Non-pigmented ciliary epithelial cell (primary cell): ENCODE measurements at regions not wholly inside any gene's neighbourhood (a gene's known extent, or its start where the extent isn't known, plus 50 kb on each side); places are given as distances from the start of the nearest gene placed in this dataset.
"Not testable (repeated sequence)": the region's sequence is repeated elsewhere in the genome, so short reads cannot be mapped to it uniquely, and the experiment has no call there.

Source experiments
- DNase-seq: peaks from one replicate; pipeline ENCODE4 v3.0.0-alpha.2; 2010; ENCODE audit warnings: low read depth

GRCh38 chr13:106096661-106097092, 438.8 kb downstream of the EFNB2 start:
- no peak for DNase-seq

DNA sequence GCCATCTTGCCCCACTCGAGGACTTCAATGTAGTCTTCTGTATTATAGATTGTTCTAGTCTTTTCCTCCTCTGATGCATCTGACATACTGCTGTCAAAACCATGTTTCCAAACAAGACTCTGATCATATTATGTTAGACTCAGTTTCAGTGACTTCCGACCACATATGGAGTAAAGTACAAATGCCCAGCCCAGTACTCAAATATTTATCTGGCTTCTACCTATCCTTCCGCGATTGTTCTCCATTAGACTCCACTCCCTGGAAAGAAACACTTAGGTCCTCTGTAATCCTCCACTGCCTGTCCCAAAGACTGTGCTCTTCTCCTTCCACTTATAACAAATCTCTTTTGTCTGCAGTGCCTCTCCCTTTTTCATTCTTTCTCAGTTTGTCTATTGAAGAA, 439.5 kb downstream of the EFNB2 start:
- no peak for DNase-seq

- no peak for DNase-seq
Measured at GRCh38 chr13:106095406-106095805, 440.1 kb downstream of the EFNB2 start.

DNA sequence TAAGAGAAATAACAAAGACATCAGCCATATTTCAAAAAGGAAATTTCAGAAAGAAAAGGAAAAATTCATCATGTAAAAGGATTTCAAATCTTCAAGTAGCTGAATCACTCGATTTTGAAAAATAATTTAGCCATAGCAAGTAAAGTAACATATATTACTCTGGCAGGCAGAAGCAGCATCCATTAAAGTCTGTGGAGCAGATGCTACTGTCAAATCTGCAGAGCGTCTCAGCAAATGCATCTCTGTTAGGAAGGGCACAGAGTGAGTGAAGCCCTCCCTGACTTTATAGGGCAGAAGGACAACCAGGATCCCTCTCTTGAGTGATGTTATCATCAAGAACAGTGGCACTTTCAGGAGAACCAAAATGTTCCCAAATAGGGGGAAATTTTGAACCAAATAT, 445.5 kb downstream of the EFNB2 start:
- no peak for DNase-seq

DNA sequence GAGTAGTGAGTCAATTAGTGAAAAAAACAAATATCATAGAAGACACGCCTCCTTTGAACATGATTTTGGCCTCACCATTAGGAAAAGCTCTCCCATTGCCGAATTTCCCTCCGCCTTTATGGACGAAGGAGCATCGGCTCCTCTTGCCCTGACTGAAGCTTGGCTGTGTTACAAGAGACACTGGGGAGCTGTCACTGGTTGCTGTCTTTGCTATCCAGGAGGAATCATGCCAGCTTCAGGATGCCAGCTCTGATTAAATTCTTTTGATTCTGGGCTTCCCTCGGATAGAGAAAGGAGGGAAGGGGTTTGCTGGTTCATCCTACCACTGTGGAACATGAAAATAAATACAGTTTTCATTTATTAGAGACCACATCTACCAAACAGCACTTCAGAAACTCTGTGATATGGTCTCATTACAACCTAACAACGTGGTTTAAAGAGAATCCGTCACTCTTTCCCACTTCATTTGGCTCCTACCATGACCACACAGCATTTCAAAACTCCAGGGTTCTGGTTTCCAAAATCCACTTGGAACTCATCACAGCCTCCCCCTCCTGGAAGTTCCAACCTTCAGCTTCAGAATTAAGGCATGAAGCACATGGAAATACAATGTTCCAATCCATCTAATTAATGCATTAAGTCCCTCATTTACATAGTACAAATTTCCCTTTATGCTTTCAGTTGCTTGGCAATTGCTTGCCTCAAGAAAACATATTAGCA, 446.0 kb downstream of the EFNB2 start:
- DNase-seq, result no peak

GRCh38 chr13:106088085-106088484, 447.4 kb downstream of the EFNB2 start:
- DNase-seq, result no peak

DNA sequence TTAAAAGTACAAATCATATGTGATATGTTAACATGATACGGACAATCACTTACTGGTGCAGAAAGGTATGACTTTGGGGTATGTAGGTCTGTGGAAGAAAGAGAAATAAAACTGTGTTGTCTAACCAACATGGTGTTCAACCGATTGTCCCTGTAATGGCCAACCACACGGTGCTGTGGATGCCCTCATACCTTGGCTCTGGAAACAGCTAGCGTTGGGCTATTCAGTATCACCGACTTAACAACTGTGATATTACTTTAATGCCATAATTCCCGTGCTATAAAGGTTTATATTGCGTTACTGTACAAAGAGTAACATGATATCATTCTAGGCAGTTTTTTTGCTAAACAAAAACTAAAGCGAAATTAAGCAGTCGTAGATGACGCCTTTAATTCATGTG, 448.3 kb downstream of the EFNB2 start:
- DNase-seq, result no peak

- DNase-seq, result no peak
Measured at GRCh38 chr13:106083620-106084350, 451.7 kb downstream of the EFNB2 start.

GRCh38 chr13:106081221-106081620, 454.2 kb downstream of the EFNB2 start:
- DNase-seq, result not testable (repeated sequence)

GRCh38 chr13:106078191-106078590, 457.3 kb downstream of the EFNB2 start:
- peak; percentile 30 for DNase-seq

GRCh38 chr13:106077017-106077416, 458.4 kb downstream of the EFNB2 start:
- no peak for DNase-seq

DNA sequence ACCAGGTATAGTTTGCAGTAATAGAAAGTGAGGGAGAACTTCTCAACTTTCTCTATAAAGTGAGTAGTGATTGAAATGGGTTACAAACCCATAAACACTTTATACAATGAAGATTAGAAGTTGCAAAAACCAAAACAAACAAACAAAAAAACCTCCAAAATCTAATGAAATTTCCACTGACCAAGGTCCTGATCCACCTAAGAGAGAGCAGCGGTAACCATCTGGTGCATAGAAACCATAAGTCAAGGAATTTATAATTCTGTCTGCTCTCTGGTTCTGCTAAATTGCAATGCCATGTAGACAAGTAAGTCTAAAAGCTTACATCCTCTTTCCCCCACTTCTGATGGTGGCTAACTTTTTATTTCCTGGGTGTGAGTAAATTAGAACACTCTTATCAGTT, 463.4 kb downstream of the EFNB2 start:
- DNase-seq, result no peak

DNA sequence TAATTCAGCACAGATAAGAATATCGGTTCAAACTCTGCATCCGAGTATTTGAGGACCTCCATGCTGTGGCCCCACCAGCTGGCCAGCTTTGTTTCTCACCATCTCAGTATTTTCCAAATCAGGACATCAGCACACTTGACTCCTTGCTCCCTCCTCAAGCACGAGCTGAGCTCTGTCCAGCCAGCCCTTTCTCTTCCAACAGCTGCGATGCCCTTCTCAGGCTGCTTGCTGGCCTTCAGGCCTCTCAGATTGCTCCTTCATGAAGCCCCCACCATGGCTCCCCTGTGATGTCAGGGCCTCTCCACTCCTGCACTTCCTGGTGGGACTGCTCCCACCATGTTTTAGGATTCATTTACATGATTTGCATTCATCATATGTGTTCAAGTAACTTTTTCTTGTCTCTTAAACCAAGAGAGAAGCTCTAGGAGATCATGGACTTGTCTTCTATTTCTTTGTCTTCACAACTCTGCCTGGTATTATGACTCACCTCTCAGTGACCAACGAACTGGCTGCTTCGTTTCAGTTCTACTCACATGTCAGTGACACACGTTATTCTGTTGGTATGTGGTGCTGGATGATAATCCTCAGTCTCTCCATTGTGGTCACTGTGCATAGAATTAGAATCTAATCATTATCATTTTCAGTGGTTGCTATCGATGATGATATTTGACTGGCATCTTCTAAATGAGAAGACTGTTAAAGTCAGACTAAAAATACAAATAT, 471.7 kb downstream of the EFNB2 start:
- peak; percentile 84 for DNase-seq

- DNase-seq, result no peak
Measured at GRCh38 chr13:106061781-106062180, 473.7 kb downstream of the EFNB2 start.

GRCh38 chr13:106056851-106057250, 478.6 kb downstream of the EFNB2 start:
- DNase-seq, result no peak

GRCh38 chr13:106052200-106052767, 483.2 kb downstream of the EFNB2 start:
- DNase-seq, result no peak

GRCh38 chr13:106049171-106049570, 486.3 kb downstream of the EFNB2 start:
- no peak for DNase-seq

- DNase-seq, result no peak
Measured at GRCh38 chr13:106048386-106048785, 487.1 kb downstream of the EFNB2 start.

GRCh38 chr13:106047859-106048258, 487.6 kb downstream of the EFNB2 start:
- DNase-seq, result no peak

GRCh38 chr13:106042996-106043581, 492.4 kb downstream of the EFNB2 start:
- no peak for DNase-seq

DNA sequence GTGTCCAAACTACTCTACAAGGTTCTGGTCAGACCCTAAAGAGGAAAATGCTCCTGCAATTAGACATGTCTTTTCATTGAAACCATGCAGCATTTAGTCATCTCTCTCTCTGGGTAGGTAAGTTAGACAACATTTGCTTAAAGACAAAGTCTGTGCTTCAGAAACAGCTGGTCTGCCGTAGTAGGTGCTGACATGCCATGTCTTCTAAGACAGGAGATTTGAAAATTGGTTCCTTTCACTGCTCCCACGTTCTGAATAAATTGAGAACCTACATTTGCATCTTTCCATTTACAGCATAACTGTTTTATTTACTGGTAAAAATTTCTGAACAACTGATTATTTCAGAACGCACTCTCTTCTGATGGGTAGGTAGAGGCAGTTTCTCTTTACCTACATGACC, 494.0 kb downstream of the EFNB2 start:
- no peak for DNase-seq

- peak; percentile 72 for DNase-seq
Measured at GRCh38 chr13:106038752-106039151, 496.7 kb downstream of the EFNB2 start.
